ENCODE measurements at regions not wholly inside any gene's neighbourhood (a gene's known extent, or its start where the extent isn't known, plus 50 kb on each side); places are given as distances from the start of the nearest gene placed in this dataset.
"Not testable (repeated sequence)": the region's sequence is repeated elsewhere in the genome, so short reads cannot be mapped to it uniquely, and the experiment has no call there.

- DNase-seq (ENCODE audit: low spot score), result no peak
- in situ Hi-C loops (cut with MboI; ENCODE audit: low pct_unique_long_range_greater_than_20kb, low sequenced_read_pairs, unreplicated experiment), result no loop called here
- no peak for TF ChIP-seq CTCF (IDR thresholded peaks at IDR 0.05; ENCODE audit: extremely low read depth, insufficient read depth, missing control alignments)
Measured at GRCh38 chrX:87900320-87900908, 382.8 kb downstream of the KLHL4 start.

- no peak for DNase-seq (ENCODE audit: low spot score)
- in situ Hi-C loops (cut with MboI; ENCODE audit: low pct_unique_long_range_greater_than_20kb, low sequenced_read_pairs, unreplicated experiment), result no loop called here
- no peak for TF ChIP-seq CTCF (IDR thresholded peaks at IDR 0.05; ENCODE audit: extremely low read depth, insufficient read depth, missing control alignments)
Measured at GRCh38 chrX:87901060-87901459, 383.5 kb downstream of the KLHL4 start.

- no peak for DNase-seq (ENCODE audit: low spot score)
- in situ Hi-C loops (cut with MboI; ENCODE audit: low pct_unique_long_range_greater_than_20kb, low sequenced_read_pairs, unreplicated experiment), result no loop called here
- no peak for TF ChIP-seq CTCF (IDR thresholded peaks at IDR 0.05; ENCODE audit: extremely low read depth, insufficient read depth, missing control alignments)
Measured at GRCh38 chrX:87914726-87915125, 397.1 kb downstream of the KLHL4 start.

GRCh38 chrX:87924619-87925018 is 407.0 kb downstream of the KLHL4 start:
- in situ Hi-C loops (cut with MboI; ENCODE audit: low pct_unique_long_range_greater_than_20kb, low sequenced_read_pairs, unreplicated experiment), result no loop called here
- no peak for DNase-seq (ENCODE audit: low spot score)
- no peak for TF ChIP-seq CTCF (IDR thresholded peaks at IDR 0.05; ENCODE audit: extremely low read depth, insufficient read depth, missing control alignments)

- TF ChIP-seq CTCF (IDR thresholded peaks at IDR 0.05; ENCODE audit: extremely low read depth, insufficient read depth, missing control alignments), result no peak
- DNase-seq (ENCODE audit: low spot score), result no peak
- in situ Hi-C loops (cut with MboI; ENCODE audit: low pct_unique_long_range_greater_than_20kb, low sequenced_read_pairs, unreplicated experiment), result no loop called here
Measured at GRCh38 chrX:87941841-87942240, 424.2 kb downstream of the KLHL4 start.

- in situ Hi-C loops (cut with MboI; ENCODE audit: low pct_unique_long_range_greater_than_20kb, low sequenced_read_pairs, unreplicated experiment), result no loop called here
- no peak for TF ChIP-seq CTCF (IDR thresholded peaks at IDR 0.05; ENCODE audit: extremely low read depth, insufficient read depth, missing control alignments)
- no peak for DNase-seq (ENCODE audit: low spot score)
Measured at GRCh38 chrX:87961471-87961870, 443.9 kb downstream of the KLHL4 start.

GRCh38 chrX:87968118-87968517 is 450.5 kb downstream of the KLHL4 start:
- DNase-seq (ENCODE audit: low spot score), result no peak
- in situ Hi-C loops (cut with MboI; ENCODE audit: low pct_unique_long_range_greater_than_20kb, low sequenced_read_pairs, unreplicated experiment), result no loop called here
- TF ChIP-seq CTCF (IDR thresholded peaks at IDR 0.05; ENCODE audit: extremely low read depth, insufficient read depth, missing control alignments), result no peak

GRCh38 chrX:87972121-87972520 is 454.5 kb downstream of the KLHL4 start:
- in situ Hi-C loops (cut with MboI; ENCODE audit: low pct_unique_long_range_greater_than_20kb, low sequenced_read_pairs, unreplicated experiment); DNase-seq (ENCODE audit: low spot score): not testable (repeated sequence)
